WTC11 (cell line): ENCODE measurements at regions not wholly inside any gene's neighbourhood (a gene's known extent, or its start where the extent isn't known, plus 50 kb on each side); places are given as distances from the start of the nearest gene placed in this dataset.

Experiments
- CBFB ChIP-seq: sonication (generic); formaldehyde crosslinking; IDR thresholded peaks from 2 replicates; pipeline ENCODE4 v1.8.1; 2022; ENCODE audit warnings: mild to moderate bottlenecking, low read depth, missing genetic modification reagents
- CREB1 ChIP-seq: sonication (generic); formaldehyde crosslinking; IDR thresholded peaks from 2 replicates; pipeline ENCODE4 v1.8.0; 2023; ENCODE audit warnings: mild to moderate bottlenecking, missing genetic modification reagents
- ELF4 ChIP-seq: sonication (generic); formaldehyde crosslinking; IDR thresholded peaks from 2 replicates; pipeline ENCODE4 v1.8.1; 2022; ENCODE audit warnings: low read depth, mild to moderate bottlenecking, moderate library complexity, missing genetic modification reagents
- MXD4 ChIP-seq: fragments of 250-450 bp; sonication (Bioruptor Pico); IDR thresholded peaks from 2 replicates; pipeline ENCODE4 v1.8.0; 2021; ENCODE audit warnings: mild to moderate bottlenecking, moderate library complexity, borderline replicate concordance
- OVOL2 ChIP-seq: fragments of 250-450 bp; sonication (Bioruptor Pico); IDR thresholded peaks from 2 replicates; pipeline ENCODE4 v1.9.0; 2021; ENCODE audit warnings: mild to moderate bottlenecking, borderline replicate concordance
- SOX15 ChIP-seq: fragments of 250-450 bp; sonication (Bioruptor Pico); IDR thresholded peaks from 2 replicates; pipeline ENCODE4 v1.9.0; 2021; ENCODE audit warnings: mild to moderate bottlenecking
- ZNF121 ChIP-seq: sonication (generic); formaldehyde crosslinking; IDR thresholded peaks from 2 replicates; pipeline ENCODE4 v1.8.0; 2023; ENCODE audit warnings: missing genetic modification reagents
- ZNF138 ChIP-seq: sonication (generic); formaldehyde crosslinking; conservative IDR thresholded peaks from 2 replicates; pipeline ENCODE4 v1.8.1; 2022; ENCODE audit warnings: mild to moderate bottlenecking, moderate library complexity, missing genetic modification reagents
- ZNF219 ChIP-seq: sonication (generic); formaldehyde crosslinking; IDR thresholded peaks from 2 replicates; pipeline ENCODE4 v1.8.0; 2023; ENCODE audit warnings: missing genetic modification reagents, mild to moderate bottlenecking, borderline replicate concordance
- TF ChIP-seq, protein P1 (sequence below): fragments of 200-600 bp; IDR thresholded peaks from 2 replicates; pipeline ENCODE4 v1.8.0; 2022; ENCODE audit warnings: antibody characterized with exemption
- TF ChIP-seq, protein P2 (sequence below): sonication (generic); formaldehyde crosslinking; IDR thresholded peaks from 2 replicates; pipeline ENCODE4 v1.8.0; 2022; ENCODE audit warnings: missing genetic modification reagents
- TF ChIP-seq, protein P3 (sequence below): sonication (generic); formaldehyde crosslinking; IDR thresholded peaks from 2 replicates; pipeline ENCODE4 v1.8.1; 2022; ENCODE audit warnings: low read depth, missing genetic modification reagents, borderline replicate concordance
- TF ChIP-seq, protein P4 (sequence below): sonication (generic); formaldehyde crosslinking; IDR thresholded peaks from 2 replicates; pipeline ENCODE4 v1.8.1; 2022; ENCODE audit warnings: low read depth, mild to moderate bottlenecking, moderate library complexity, missing genetic modification reagents, borderline replicate concordance

DNA sequence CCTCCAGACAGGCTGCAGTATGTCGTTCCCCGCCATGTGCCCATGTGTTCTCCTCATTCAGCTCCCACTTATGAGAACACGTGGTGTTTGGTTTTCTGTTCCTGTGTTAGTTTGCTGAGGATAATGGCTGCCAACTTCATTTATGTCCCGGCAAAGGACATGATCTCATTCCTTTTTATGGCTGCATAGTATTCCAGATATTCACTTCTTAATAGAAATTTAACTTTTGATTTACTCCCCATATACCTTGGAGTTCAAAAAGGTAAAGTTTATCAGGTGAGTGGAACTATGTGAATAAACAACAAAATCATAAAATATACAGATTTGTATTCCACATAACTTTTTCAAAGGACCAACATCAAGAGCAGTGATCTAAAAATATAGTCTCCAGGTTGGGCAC is 372.6 kb downstream of the STK39 start:
- TF ChIP-seq, protein P1, sequence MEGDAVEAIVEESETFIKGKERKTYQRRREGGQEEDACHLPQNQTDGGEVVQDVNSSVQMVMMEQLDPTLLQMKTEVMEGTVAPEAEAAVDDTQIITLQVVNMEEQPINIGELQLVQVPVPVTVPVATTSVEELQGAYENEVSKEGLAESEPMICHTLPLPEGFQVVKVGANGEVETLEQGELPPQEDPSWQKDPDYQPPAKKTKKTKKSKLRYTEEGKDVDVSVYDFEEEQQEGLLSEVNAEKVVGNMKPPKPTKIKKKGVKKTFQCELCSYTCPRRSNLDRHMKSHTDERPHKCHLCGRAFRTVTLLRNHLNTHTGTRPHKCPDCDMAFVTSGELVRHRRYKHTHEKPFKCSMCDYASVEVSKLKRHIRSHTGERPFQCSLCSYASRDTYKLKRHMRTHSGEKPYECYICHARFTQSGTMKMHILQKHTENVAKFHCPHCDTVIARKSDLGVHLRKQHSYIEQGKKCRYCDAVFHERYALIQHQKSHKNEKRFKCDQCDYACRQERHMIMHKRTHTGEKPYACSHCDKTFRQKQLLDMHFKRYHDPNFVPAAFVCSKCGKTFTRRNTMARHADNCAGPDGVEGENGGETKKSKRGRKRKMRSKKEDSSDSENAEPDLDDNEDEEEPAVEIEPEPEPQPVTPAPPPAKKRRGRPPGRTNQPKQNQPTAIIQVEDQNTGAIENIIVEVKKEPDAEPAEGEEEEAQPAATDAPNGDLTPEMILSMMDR = no peak
- TF ChIP-seq ZNF121 (CRISPR knock-in tag) (no peak), ELF4 (CRISPR knock-in tag) (no peak), ZNF219 (CRISPR knock-in tag) (no peak), ZNF138 (no peak), CBFB (no peak), SOX15 (no peak), CREB1 (CRISPR knock-in tag) (no peak), OVOL2 (CRISPR knock-in tag) (no peak), MXD4 (no peak)
- TF ChIP-seq, protein P2, sequence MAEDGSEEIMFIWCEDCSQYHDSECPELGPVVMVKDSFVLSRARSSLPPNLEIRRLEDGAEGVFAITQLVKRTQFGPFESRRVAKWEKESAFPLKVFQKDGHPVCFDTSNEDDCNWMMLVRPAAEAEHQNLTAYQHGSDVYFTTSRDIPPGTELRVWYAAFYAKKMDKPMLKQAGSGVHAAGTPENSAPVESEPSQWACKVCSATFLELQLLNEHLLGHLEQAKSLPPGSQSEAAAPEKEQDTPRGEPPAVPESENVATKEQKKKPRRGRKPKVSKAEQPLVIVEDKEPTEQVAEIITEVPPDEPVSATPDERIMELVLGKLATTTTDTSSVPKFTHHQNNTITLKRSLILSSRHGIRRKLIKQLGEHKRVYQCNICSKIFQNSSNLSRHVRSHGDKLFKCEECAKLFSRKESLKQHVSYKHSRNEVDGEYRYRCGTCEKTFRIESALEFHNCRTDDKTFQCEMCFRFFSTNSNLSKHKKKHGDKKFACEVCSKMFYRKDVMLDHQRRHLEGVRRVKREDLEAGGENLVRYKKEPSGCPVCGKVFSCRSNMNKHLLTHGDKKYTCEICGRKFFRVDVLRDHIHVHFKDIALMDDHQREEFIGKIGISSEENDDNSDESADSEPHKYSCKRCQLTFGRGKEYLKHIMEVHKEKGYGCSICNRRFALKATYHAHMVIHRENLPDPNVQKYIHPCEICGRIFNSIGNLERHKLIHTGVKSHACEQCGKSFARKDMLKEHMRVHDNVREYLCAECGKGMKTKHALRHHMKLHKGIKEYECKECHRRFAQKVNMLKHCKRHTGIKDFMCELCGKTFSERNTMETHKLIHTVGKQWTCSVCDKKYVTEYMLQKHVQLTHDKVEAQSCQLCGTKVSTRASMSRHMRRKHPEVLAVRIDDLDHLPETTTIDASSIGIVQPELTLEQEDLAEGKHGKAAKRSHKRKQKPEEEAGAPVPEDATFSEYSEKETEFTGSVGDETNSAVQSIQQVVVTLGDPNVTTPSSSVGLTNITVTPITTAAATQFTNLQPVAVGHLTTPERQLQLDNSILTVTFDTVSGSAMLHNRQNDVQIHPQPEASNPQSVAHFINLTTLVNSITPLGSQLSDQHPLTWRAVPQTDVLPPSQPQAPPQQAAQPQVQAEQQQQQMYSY (CRISPR knock-in tag) = no peak
- TF ChIP-seq, protein P3, sequence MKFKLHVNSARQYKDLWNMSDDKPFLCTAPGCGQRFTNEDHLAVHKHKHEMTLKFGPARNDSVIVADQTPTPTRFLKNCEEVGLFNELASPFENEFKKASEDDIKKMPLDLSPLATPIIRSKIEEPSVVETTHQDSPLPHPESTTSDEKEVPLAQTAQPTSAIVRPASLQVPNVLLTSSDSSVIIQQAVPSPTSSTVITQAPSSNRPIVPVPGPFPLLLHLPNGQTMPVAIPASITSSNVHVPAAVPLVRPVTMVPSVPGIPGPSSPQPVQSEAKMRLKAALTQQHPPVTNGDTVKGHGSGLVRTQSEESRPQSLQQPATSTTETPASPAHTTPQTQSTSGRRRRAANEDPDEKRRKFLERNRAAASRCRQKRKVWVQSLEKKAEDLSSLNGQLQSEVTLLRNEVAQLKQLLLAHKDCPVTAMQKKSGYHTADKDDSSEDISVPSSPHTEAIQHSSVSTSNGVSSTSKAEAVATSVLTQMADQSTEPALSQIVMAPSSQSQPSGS (CRISPR knock-in tag) = no peak
- TF ChIP-seq, protein P4, sequence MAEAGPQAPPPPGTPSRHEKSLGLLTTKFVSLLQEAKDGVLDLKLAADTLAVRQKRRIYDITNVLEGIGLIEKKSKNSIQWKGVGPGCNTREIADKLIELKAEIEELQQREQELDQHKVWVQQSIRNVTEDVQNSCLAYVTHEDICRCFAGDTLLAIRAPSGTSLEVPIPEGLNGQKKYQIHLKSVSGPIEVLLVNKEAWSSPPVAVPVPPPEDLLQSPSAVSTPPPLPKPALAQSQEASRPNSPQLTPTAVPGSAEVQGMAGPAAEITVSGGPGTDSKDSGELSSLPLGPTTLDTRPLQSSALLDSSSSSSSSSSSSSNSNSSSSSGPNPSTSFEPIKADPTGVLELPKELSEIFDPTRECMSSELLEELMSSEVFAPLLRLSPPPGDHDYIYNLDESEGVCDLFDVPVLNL (CRISPR knock-in tag) = no peak
